ACC112 (cell line): ENCODE measurements at regions not wholly inside any gene's neighbourhood (a gene's known extent, or its start where the extent isn't known, plus 50 kb on each side); places are given as distances from the start of the nearest gene placed in this dataset.

ENCODE experiments used
- H2AFZ ChIP-seq: fragments of 200-600 bp; sonication (generic); one replicate; pipeline ENCODE4 v1.6.0; 2017; ENCODE audit warnings: antibody characterized with exemption, low read length; ENCODE audit not compliant: unreplicated experiment
- H3K27ac ChIP-seq: fragments of 200-600 bp; sonication (generic); 2 replicates; pipeline ENCODE4 v1.5.1; 2014; ENCODE audit warnings: low read depth, mild to moderate bottlenecking, antibody characterized with exemption, low read length, moderate library complexity
- H3K27me3 ChIP-seq: fragments of 200-600 bp; sonication (generic); 2 replicates; pipeline ENCODE4 v1.6.1; 2014; ENCODE audit warnings: mild to moderate bottlenecking, antibody characterized with exemption, low read length, moderate library complexity, mixed read lengths; ENCODE audit not compliant: insufficient read depth
- H3K36me3 ChIP-seq: fragments of 200-600 bp; sonication (generic); 2 replicates; pipeline ENCODE4 v1.6.1; 2016; ENCODE audit warnings: mild to moderate bottlenecking, antibody characterized with exemption, low read length, moderate library complexity, mixed read lengths; ENCODE audit not compliant: insufficient read depth
- H3K4me1 ChIP-seq: fragments of 200-600 bp; sonication (generic); one replicate; pipeline ENCODE4 v1.6.1; 2016; ENCODE audit warnings: low read length, mixed read lengths; ENCODE audit not compliant: insufficient read depth, unreplicated experiment, control insufficient read depth
- H3K4me3 ChIP-seq: fragments of 200-600 bp; sonication (generic); 2 replicates; pipeline ENCODE4 v1.5.1; 2014; ENCODE audit warnings: mild to moderate bottlenecking, low read depth, low read length
- H3K79me2 ChIP-seq: fragments of 200-600 bp; sonication (generic); one replicate; pipeline ENCODE4 v1.6.0; 2016; ENCODE audit warnings: low read length; ENCODE audit not compliant: control insufficient read depth, unreplicated experiment, insufficient read depth

GRCh38 chr12:127670796-127671195 is 596.2 kb upstream of the TMEM132C start:
- H3K4me1 ChIP-seq: no peaks in the 10 kb centered on the region
- no peak overlapping the region for H3K27ac ChIP-seq
- no peaks in the 10 kb centered on the region for H3K79me2 ChIP-seq
- no peak overlapping the region for H3K4me3 ChIP-seq
- no peak overlapping the region for H2AFZ ChIP-seq
- H3K27me3 ChIP-seq: peaks cover 8% of the 10 kb centered on the region; the same call in 1 of the 2 replicates
- no peaks in the 10 kb centered on the region for H3K36me3 ChIP-seq

GRCh38 chr12:127675936-127676335 is 591.0 kb upstream of the TMEM132C start:
- Histone ChIP-seq H3K79me2 (no peaks in the 10 kb centered on the region), H2AFZ (no peak overlapping the region), H3K4me3 (no peak overlapping the region), H3K36me3 (no peaks in the 10 kb centered on the region), H3K4me1 (no peaks in the 10 kb centered on the region), H3K27ac (no peak overlapping the region), H3K27me3 (no peaks in the 10 kb centered on the region)

GRCh38 chr12:127677537-127678131 is 589.3 kb upstream of the TMEM132C start:
- H3K27me3 ChIP-seq: no peaks in the 10 kb centered on the region
- H3K4me1 ChIP-seq: no peaks in the 10 kb centered on the region
- no peaks in the 10 kb centered on the region for H3K79me2 ChIP-seq
- H2AFZ ChIP-seq: peak overlapping the region; percentile 35
- H3K4me3 ChIP-seq: no peak overlapping the region
- no peak overlapping the region for H3K27ac ChIP-seq
- no peaks in the 10 kb centered on the region for H3K36me3 ChIP-seq

- Histone ChIP-seq H3K79me2 (no peaks in the 10 kb centered on the region), H3K4me1 (no peaks in the 10 kb centered on the region), H3K27ac (no peak overlapping the region), H3K4me3 (no peak overlapping the region), H3K27me3 (no peaks in the 10 kb centered on the region), H3K36me3 (no peaks in the 10 kb centered on the region), H2AFZ (no peak overlapping the region)
These were observed 588.0 kb upstream of the TMEM132C start for GRCh38 chr12:127678945-127679344.

GRCh38 chr12:127680516-127680915 is 586.5 kb upstream of the TMEM132C start:
- Histone ChIP-seq H3K4me3 (no peak overlapping the region), H3K27ac (no peak overlapping the region), H3K27me3 (0 out of 2 replicates have a peak, but pooled peaks cover 5% of the 10 kb centered on the region), H2AFZ (no peak overlapping the region), H3K79me2 (no peaks in the 10 kb centered on the region), H3K36me3 (no peaks in the 10 kb centered on the region), H3K4me1 (no peaks in the 10 kb centered on the region)

GRCh38 chr12:127681151-127681754 is 585.7 kb upstream of the TMEM132C start:
- Histone ChIP-seq H3K79me2 (no peaks in the 10 kb centered on the region), H3K4me3 (no peak overlapping the region), H3K4me1 (no peaks in the 10 kb centered on the region), H3K27me3 (0 out of 2 replicates have a peak, but pooled peaks cover 7% of the 10 kb centered on the region), H3K36me3 (no peaks in the 10 kb centered on the region), H2AFZ (no peak overlapping the region), H3K27ac (no peak overlapping the region)

- no peaks in the 10 kb centered on the region for H3K36me3 ChIP-seq
- no peak overlapping the region for H3K4me3 ChIP-seq
- no peaks in the 10 kb centered on the region for H3K79me2 ChIP-seq
- H3K4me1 ChIP-seq: no peaks in the 10 kb centered on the region
- H2AFZ ChIP-seq: no peak overlapping the region
- H3K27me3 ChIP-seq: 0 out of 2 replicates have a peak, but pooled peaks cover 7% of the 10 kb centered on the region
- H3K27ac ChIP-seq: no peak overlapping the region
These were observed 581.5 kb upstream of the TMEM132C start for GRCh38 chr12:127685491-127685890.

- Histone ChIP-seq H3K4me3 (no peak overlapping the region), H3K27ac (no peak overlapping the region), H3K36me3 (no peaks in the 10 kb centered on the region), H3K79me2 (no peaks in the 10 kb centered on the region), H2AFZ (no peak overlapping the region), H3K4me1 (no peaks in the 10 kb centered on the region), H3K27me3 (0 out of 2 replicates have a peak, but pooled peaks cover 7% of the 10 kb centered on the region)
These were observed 581.0 kb upstream of the TMEM132C start for GRCh38 chr12:127685931-127686330.

GRCh38 chr12:127687181-127687580 is 579.8 kb upstream of the TMEM132C start:
- Histone ChIP-seq H3K36me3 (no peaks in the 10 kb centered on the region), H3K4me3 (no peak overlapping the region), H2AFZ (no peak overlapping the region), H3K27ac (no peak overlapping the region), H3K27me3 (peaks cover 7% of the 10 kb centered on the region; the same call in 1 of the 2 replicates), H3K79me2 (no peaks in the 10 kb centered on the region), H3K4me1 (no peaks in the 10 kb centered on the region)

GRCh38 chr12:127688906-127689428 is 578.0 kb upstream of the TMEM132C start:
- Histone ChIP-seq H3K36me3 (no peaks in the 10 kb centered on the region), H3K4me3 (no peak overlapping the region), H3K27ac (no peak overlapping the region), H3K79me2 (no peaks in the 10 kb centered on the region), H3K27me3 (peaks cover 7% of the 10 kb centered on the region; the same call in 1 of the 2 replicates), H2AFZ (no peak overlapping the region), H3K4me1 (no peaks in the 10 kb centered on the region)

GRCh38 chr12:127690161-127690560 is 576.8 kb upstream of the TMEM132C start:
- H3K4me3 ChIP-seq: no peak overlapping the region
- H3K79me2 ChIP-seq: no peaks in the 10 kb centered on the region
- peaks cover 5% of the 10 kb centered on the region; the same call in 1 of the 2 replicates for H3K27me3 ChIP-seq

More at GRCh38 chr12:127690161-127690560, 576.8 kb upstream of the TMEM132C start:
- H3K4me1 ChIP-seq: no peaks in the 10 kb centered on the region
- no peak overlapping the region for H2AFZ ChIP-seq
- no peaks in the 10 kb centered on the region for H3K36me3 ChIP-seq
- H3K27ac ChIP-seq: no peak overlapping the region
